GM21529 (cell line): ENCODE measurements at regions not wholly inside any gene's neighbourhood (a gene's known extent, or its start where the extent isn't known, plus 50 kb on each side); places are given as distances from the start of the nearest gene placed in this dataset.
A peak's percentile ranks its signal among the peaks of the same experiment; 100 is the strongest.
"Not testable (repeated sequence)": the region's sequence is repeated elsewhere in the genome, so short reads cannot be mapped to it uniquely, and the experiment has no call there.

ENCODE experiments used
- ATAC-seq: cut with Tn5 transposase; IDR thresholded peaks from one replicate; pipeline ENCODE4 v1.9.1; 2021; ENCODE audit not compliant: unreplicated experiment

- no peak for ATAC-seq
Observed at GRCh38 chr2:192560326-192560725, 365.6 kb upstream of the TMEFF2 start.

- no peak for ATAC-seq
Observed at GRCh38 chr2:192559587-192559986, 364.9 kb upstream of the TMEFF2 start.

GRCh38 chr2:192558637-192559036 is 363.9 kb upstream of the TMEFF2 start:
- no peak for ATAC-seq

GRCh38 chr2:192555740-192556139 is 361.0 kb upstream of the TMEFF2 start:
- no peak for ATAC-seq

GRCh38 chr2:192551760-192552159 is 357.0 kb upstream of the TMEFF2 start:
- ATAC-seq: no peak

- no peak for ATAC-seq
Observed at GRCh38 chr2:192546565-192546964, 351.8 kb upstream of the TMEFF2 start.

- no peak for ATAC-seq
Observed at GRCh38 chr2:192544371-192544955, 349.7 kb upstream of the TMEFF2 start.

GRCh38 chr2:192542148-192543066 is 347.7 kb upstream of the TMEFF2 start:
- not testable (repeated sequence) for ATAC-seq

- ATAC-seq: no peak
Observed at GRCh38 chr2:192539306-192539705, 344.6 kb upstream of the TMEFF2 start.

GRCh38 chr2:192536922-192537624 is 342.3 kb upstream of the TMEFF2 start:
- ATAC-seq: no peak

GRCh38 chr2:192535956-192536921 is 341.5 kb upstream of the TMEFF2 start:
- no peak for ATAC-seq

GRCh38 chr2:192534072-192534471 is 339.3 kb upstream of the TMEFF2 start:
- no peak for ATAC-seq

GRCh38 chr2:192524642-192525251 is 330.0 kb upstream of the TMEFF2 start:
- not testable (repeated sequence) for ATAC-seq

- not testable (repeated sequence) for ATAC-seq
Observed at GRCh38 chr2:192524214-192524613, 329.5 kb upstream of the TMEFF2 start.

- no peak for ATAC-seq
Observed at GRCh38 chr2:192515937-192516336, 321.2 kb upstream of the TMEFF2 start.

GRCh38 chr2:192513575-192513974 is 318.8 kb upstream of the TMEFF2 start:
- no peak for ATAC-seq

- not testable (repeated sequence) for ATAC-seq
Observed at GRCh38 chr2:192507836-192508450, 313.2 kb upstream of the TMEFF2 start.

GRCh38 chr2:192500550-192501200 is 305.9 kb upstream of the TMEFF2 start:
- ATAC-seq: peak; percentile 71

- ATAC-seq: no peak
Observed at GRCh38 chr2:192499476-192499875, 304.7 kb upstream of the TMEFF2 start.
